ENCODE measurements at regions not wholly inside any gene's neighbourhood (a gene's known extent, or its start where the extent isn't known, plus 50 kb on each side); places are given as distances from the start of the nearest gene placed in this dataset.

DNA sequence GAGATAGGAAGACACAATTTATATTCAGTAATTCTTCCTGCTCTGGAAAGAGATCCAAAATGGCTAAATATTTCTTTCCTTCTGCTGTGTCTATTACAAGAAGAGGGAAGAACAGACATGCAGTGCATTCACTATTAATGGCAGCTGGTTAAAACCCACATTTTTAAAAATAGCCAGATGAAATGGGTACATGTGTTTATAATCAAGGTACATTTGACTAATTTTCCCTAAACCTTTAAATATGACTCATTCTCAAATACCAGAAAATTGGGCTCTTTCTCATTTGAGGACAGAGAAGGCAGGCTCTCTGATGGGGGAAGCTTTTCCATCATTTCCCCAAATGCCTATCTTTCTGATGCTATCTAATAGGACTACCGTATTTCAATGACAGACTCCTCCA lies 215.7 kb upstream of the HABP2 start (continued):
- TF ChIP-seq, protein P1, sequence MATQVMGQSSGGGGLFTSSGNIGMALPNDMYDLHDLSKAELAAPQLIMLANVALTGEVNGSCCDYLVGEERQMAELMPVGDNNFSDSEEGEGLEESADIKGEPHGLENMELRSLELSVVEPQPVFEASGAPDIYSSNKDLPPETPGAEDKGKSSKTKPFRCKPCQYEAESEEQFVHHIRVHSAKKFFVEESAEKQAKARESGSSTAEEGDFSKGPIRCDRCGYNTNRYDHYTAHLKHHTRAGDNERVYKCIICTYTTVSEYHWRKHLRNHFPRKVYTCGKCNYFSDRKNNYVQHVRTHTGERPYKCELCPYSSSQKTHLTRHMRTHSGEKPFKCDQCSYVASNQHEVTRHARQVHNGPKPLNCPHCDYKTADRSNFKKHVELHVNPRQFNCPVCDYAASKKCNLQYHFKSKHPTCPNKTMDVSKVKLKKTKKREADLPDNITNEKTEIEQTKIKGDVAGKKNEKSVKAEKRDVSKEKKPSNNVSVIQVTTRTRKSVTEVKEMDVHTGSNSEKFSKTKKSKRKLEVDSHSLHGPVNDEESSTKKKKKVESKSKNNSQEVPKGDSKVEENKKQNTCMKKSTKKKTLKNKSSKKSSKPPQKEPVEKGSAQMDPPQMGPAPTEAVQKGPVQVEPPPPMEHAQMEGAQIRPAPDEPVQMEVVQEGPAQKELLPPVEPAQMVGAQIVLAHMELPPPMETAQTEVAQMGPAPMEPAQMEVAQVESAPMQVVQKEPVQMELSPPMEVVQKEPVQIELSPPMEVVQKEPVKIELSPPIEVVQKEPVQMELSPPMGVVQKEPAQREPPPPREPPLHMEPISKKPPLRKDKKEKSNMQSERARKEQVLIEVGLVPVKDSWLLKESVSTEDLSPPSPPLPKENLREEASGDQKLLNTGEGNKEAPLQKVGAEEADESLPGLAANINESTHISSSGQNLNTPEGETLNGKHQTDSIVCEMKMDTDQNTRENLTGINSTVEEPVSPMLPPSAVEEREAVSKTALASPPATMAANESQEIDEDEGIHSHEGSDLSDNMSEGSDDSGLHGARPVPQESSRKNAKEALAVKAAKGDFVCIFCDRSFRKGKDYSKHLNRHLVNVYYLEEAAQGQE (IDR thresholded peaks at IDR 0.05; ENCODE audit: low read depth, low read length), result no peak

DNA sequence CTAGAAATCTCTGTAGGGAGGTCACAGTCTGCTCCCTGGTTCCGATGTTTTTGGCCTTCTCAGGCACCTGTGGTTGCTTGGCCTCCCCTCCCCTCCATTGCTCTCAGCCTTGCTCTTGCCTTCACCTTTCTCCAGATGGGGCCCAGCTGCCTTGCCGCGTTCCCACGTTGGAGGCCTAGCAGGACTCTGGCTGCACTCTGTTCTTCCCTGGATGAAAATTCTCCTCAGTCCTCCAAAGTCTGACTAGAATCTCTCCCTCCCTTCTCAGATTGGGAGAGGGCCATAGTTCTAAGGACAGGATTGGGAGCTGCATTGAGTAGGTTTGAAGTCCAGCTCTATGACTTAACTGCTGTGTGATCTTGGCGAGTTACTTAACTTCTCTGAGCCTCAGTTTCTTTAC lies 213.7 kb upstream of the HABP2 start:
- Histone ChIP-seq H3K36me3 (replicated peaks in 1 of 2; ENCODE audit: control insufficient read depth in 1 of 2, insufficient read depth in 2 of 2, low read length in 1 of 2) (no peaks in the 10 kb centered on the region), H3K27ac (ENCODE audit: low read depth in 2 of 2, low read length in 1 of 2) (no peak overlapping the region), H3K4me3 (ENCODE audit: low read depth in 2 of 2, low read length in 1 of 2) (no peak overlapping the region), H3K79me2 (ENCODE audit: insufficient read depth) (no peaks in the 10 kb centered on the region), H3K4me2 (no peak overlapping the region), H2AFZ (ENCODE audit: low read depth) (no peak overlapping the region), H3K4me1 (ENCODE audit: control insufficient read depth in 1 of 2, insufficient read depth in 2 of 2, low read depth in 1 of 2, low read length in 1 of 2) (peaks cover 0 to 12% of the 10 kb centered on the region in 2 experiments; a peak in 2 of 4 replicates), H4K20me1 (ENCODE audit: insufficient read depth) (no peaks in the 10 kb centered on the region), H3F3A (replicated peaks; ENCODE audit: insufficient read depth) (no peaks in the 10 kb centered on the region), H3K9ac (no peak overlapping the region), H3K27me3 (ENCODE audit: insufficient read depth) (no peaks in the 10 kb centered on the region), H3K9me3 (no peaks in the 10 kb centered on the region), H3K9me2 (no peaks in the 10 kb centered on the region)
- CTCF ChIA-PET, result interaction anchor here (1.7 kb wide), 1 partner anchor 46 kb away, joined by 5 read pairs; no protein-coding TSS in a partner anchor
- no peak for TF ChIP-seq FOXM1 (IDR thresholded peaks at IDR 0.05; ENCODE audit: low read depth)
- TF ChIP-seq RXRA (IDR thresholded peaks at IDR 0.05; ENCODE audit: borderline replicate concordance, low read depth), result no peak
- TF ChIP-seq EZH2phosphoT487 (IDR thresholded peaks at IDR 0.05; ENCODE audit: borderline replicate concordance, low read depth), result no peak
- TF ChIP-seq, protein P1 (IDR thresholded peaks at IDR 0.05; ENCODE audit: low read depth, low read length), result no peak
- TF ChIP-seq YY1 (IDR thresholded peaks at IDR 0.05; ENCODE audit: low read depth), result no peak
- TF ChIP-seq, protein P2, sequence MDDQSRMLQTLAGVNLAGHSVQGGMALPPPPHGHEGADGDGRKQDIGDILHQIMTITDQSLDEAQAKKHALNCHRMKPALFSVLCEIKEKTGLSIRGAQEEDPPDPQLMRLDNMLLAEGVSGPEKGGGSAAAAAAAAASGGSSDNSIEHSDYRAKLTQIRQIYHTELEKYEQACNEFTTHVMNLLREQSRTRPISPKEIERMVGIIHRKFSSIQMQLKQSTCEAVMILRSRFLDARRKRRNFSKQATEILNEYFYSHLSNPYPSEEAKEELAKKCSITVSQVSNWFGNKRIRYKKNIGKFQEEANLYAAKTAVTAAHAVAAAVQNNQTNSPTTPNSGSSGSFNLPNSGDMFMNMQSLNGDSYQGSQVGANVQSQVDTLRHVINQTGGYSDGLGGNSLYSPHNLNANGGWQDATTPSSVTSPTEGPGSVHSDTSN (IDR thresholded peaks at IDR 0.05), result no peak
- TF ChIP-seq SIN3A (IDR thresholded peaks at IDR 0.05; ENCODE audit: borderline replicate concordance, low read depth, low read length), result no peak
- TF ChIP-seq RAD21 (IDR thresholded peaks at IDR 0.05; ENCODE audit: low read length), result no peak
- no peak for TF ChIP-seq MEF2A (IDR thresholded peaks at IDR 0.05; ENCODE audit: borderline replicate concordance, low read depth)
- TF ChIP-seq GABPA (IDR thresholded peaks at IDR 0.05; ENCODE audit: low read depth), result no peak
- POLR2A ChIA-PET, result no interaction called here
- 91% methylated on average over 5 of the region's 5 CpGs for WGBS (ENCODE audit: low lambda C conversion rate)
- no peak for DNase-seq
